HCT116 (cell line): ENCODE measurements at regions not wholly inside any gene's neighbourhood (a gene's known extent, or its start where the extent isn't known, plus 50 kb on each side); places are given as distances from the start of the nearest gene placed in this dataset.

Experiments
- CTCF ChIP-seq, 3 experiments: fragments of 200-600 bp in 1 of 3; sonication (generic) in 1 of 3; IDR thresholded peaks in 2 of 3; conservative IDR thresholded peaks in 1 of 3; 2 replicates each; pipeline ENCODE4 v1.5.1; 2012 to 2017; ENCODE audit warnings: low read depth in 2 of 3, low read length in 2 of 3, antibody characterized with exemption in 1 of 3, borderline replicate concordance in 1 of 3, control low read depth in 1 of 3, mild to moderate bottlenecking in 1 of 3, mixed read lengths in 1 of 3, mixed run types in 1 of 3, moderate library complexity in 1 of 3; ENCODE audit not compliant: insufficient read depth in 1 of 3
- POLR2A ChIP-seq: IDR thresholded peaks from 2 replicates; pipeline ENCODE4 v1.7.0; 2011; ENCODE audit warnings: borderline replicate concordance; ENCODE audit not compliant: insufficient read depth, insufficient read length; ENCODE audit errors: extremely low read depth
- TF ChIP-seq, protein P1 (sequence below): IDR thresholded peaks from 2 replicates; pipeline ENCODE4 v1.6.1; 2012

DNA sequence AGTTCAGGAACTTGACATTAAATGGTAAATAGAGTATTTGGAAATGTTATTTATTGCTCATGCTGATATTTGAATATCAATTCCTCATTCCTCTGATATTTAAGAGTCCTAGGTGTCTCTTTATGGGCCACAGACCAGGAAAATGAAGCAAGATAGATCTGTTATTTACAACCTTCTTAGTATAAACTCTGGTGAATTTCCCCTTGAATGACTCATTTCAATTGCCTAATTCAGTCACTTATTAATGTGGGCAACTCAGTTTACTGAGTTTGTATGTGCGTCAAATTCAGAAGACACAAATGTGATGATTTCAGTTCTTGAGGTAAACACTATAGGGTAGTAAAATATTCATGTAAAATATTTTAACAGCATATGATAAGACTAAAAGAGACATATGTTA lies 1404.4 kb upstream of the PRMT6 start:
- TF ChIP-seq POLR2A (no peak), CTCF (IDR thresholded peaks at IDR 0.05 in 2 of 3, conservative IDR thresholded peaks at IDR 0.05 in 1 of 3; ENCODE audit: borderline replicate concordance in 1 of 3, insufficient read depth in 1 of 3, low read depth in 2 of 3, low read length in 2 of 3) (no peak)
- TF ChIP-seq, protein P1, sequence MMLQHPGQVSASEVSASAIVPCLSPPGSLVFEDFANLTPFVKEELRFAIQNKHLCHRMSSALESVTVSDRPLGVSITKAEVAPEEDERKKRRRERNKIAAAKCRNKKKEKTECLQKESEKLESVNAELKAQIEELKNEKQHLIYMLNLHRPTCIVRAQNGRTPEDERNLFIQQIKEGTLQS, result no peak
